ENCODE measurements at regions not wholly inside any gene's neighbourhood (a gene's known extent, or its start where the extent isn't known, plus 50 kb on each side); places are given as distances from the start of the nearest gene placed in this dataset.

GRCh38 chr2:80852079-80852807, 547.7 kb upstream of the LRRTM1 start:
- Histone ChIP-seq H3K4me3 (ENCODE audit: control insufficient read depth in 2 of 3, extremely low read depth in 1 of 3, insufficient read depth in 2 of 3, low read depth in 1 of 3, low read length in 3 of 3) (no peak overlapping the region), H3K27me3 (ENCODE audit: control insufficient read depth, extremely low read depth, insufficient read depth, low read length) (no peaks in the 10 kb centered on the region), H3K9ac (ENCODE audit: control insufficient read depth, extremely low read depth, insufficient read depth, low read length) (no peak overlapping the region), H3K27ac (ENCODE audit: control insufficient read depth, insufficient read depth, low read length) (no peak overlapping the region), H3K9me3 (ENCODE audit: control insufficient read depth, low read depth, low read length) (no peaks in the 10 kb centered on the region), H3K79me2 (ENCODE audit: control insufficient read depth, insufficient read depth, low read length) (no peaks in the 10 kb centered on the region), H3K4me2 (ENCODE audit: control insufficient read depth, extremely low read depth, insufficient read depth, low read depth, low read length) (no peak overlapping the region), H4K20me1 (ENCODE audit: control insufficient read depth, extremely low read depth, insufficient read depth, low read length) (no peaks in the 10 kb centered on the region), H3K36me3 (ENCODE audit: control insufficient read depth in 2 of 2, extremely low read depth in 1 of 2, insufficient read depth in 2 of 2, low read length in 2 of 2) (no peaks in the 10 kb centered on the region), H3K9me1 (ENCODE audit: control insufficient read depth, extremely low read depth, insufficient read depth, low read length) (no peaks in the 10 kb centered on the region), H2AFZ (ENCODE audit: control insufficient read depth, low read length) (no peak overlapping the region), H3K4me1 (ENCODE audit: control insufficient read depth, extremely low read depth, insufficient read depth, low read length) (no peaks in the 10 kb centered on the region)
- no peak for FAIRE-seq
- dilution Hi-C loops (cut with MboI; ENCODE audit: extremely low pct_ligation_motif_present, low sequenced_read_pairs) = no loop called here
- TF ChIP-seq CTCF (optimal IDR thresholded peaks at IDR 0.05 in 1 of 3, IDR thresholded peaks at IDR 0.05 in 1 of 3, conservative IDR thresholded peaks at IDR 0.05 in 1 of 3; ENCODE audit: extremely low read depth in 1 of 3, insufficient read depth in 2 of 3, low read length in 3 of 3) (no peak), EZH2 (IDR thresholded peaks at IDR 0.05; ENCODE audit: low read length) (no peak)
- no peak for DNase-seq (ENCODE audit: low read depth, low spot score)

GRCh38 chr2:80830891-80831290, 526.3 kb upstream of the LRRTM1 start:
- TF ChIP-seq CTCF (optimal IDR thresholded peaks at IDR 0.05 in 1 of 3, IDR thresholded peaks at IDR 0.05 in 1 of 3, conservative IDR thresholded peaks at IDR 0.05 in 1 of 3; ENCODE audit: extremely low read depth in 1 of 3, insufficient read depth in 2 of 3, low read length in 3 of 3) (no peak), EZH2 (IDR thresholded peaks at IDR 0.05; ENCODE audit: low read length) (no peak)
- DNase-seq (ENCODE audit: low read depth, low spot score) (no peak), FAIRE-seq (no peak)
- Histone ChIP-seq H3K9me1 (ENCODE audit: control insufficient read depth, extremely low read depth, insufficient read depth, low read length) (no peaks in the 10 kb centered on the region), H3K79me2 (ENCODE audit: control insufficient read depth, insufficient read depth, low read length) (no peaks in the 10 kb centered on the region), H3K4me1 (ENCODE audit: control insufficient read depth, extremely low read depth, insufficient read depth, low read length) (no peaks in the 10 kb centered on the region), H3K9ac (ENCODE audit: control insufficient read depth, extremely low read depth, insufficient read depth, low read length) (no peak overlapping the region), H3K36me3 (ENCODE audit: control insufficient read depth in 2 of 2, extremely low read depth in 1 of 2, insufficient read depth in 2 of 2, low read length in 2 of 2) (no peaks in the 10 kb centered on the region), H2AFZ (ENCODE audit: control insufficient read depth, low read length) (no peak overlapping the region), H3K4me3 (ENCODE audit: control insufficient read depth in 2 of 3, extremely low read depth in 1 of 3, insufficient read depth in 2 of 3, low read depth in 1 of 3, low read length in 3 of 3) (no peak overlapping the region), H3K27ac (ENCODE audit: control insufficient read depth, insufficient read depth, low read length) (no peak overlapping the region), H4K20me1 (ENCODE audit: control insufficient read depth, extremely low read depth, insufficient read depth, low read length) (no peaks in the 10 kb centered on the region), H3K4me2 (ENCODE audit: control insufficient read depth, extremely low read depth, insufficient read depth, low read depth, low read length) (no peak overlapping the region), H3K27me3 (ENCODE audit: control insufficient read depth, extremely low read depth, insufficient read depth, low read length) (no peaks in the 10 kb centered on the region), H3K9me3 (ENCODE audit: control insufficient read depth, low read depth, low read length) (peaks cover 2% of the 10 kb centered on the region)
- dilution Hi-C loops (cut with MboI; ENCODE audit: extremely low pct_ligation_motif_present, low sequenced_read_pairs) = no loop called here
